IMR-90 (cell line): ENCODE measurements at regions not wholly inside any gene's neighbourhood (a gene's known extent, or its start where the extent isn't known, plus 50 kb on each side); places are given as distances from the start of the nearest gene placed in this dataset.

Experiments
- ATAC-seq: fragments of 200-7000 bp; cut with Tn5 transposase; 2 replicates; pipeline ENCODE4 v1.9.1; 2020; ENCODE audit warnings: low read depth, mild to moderate bottlenecking, moderate library complexity
- BruUV-seq: library from RNA; stranded (reverse); fragments of 400-500 nt; replicated peaks from 2 replicates; lab custom pipeline; 2021; lab: Mats Ljungman, UMichigan
- CTCF ChIA-PET: fragments of 300-600 bp; formaldehyde crosslinking; extraction: SDS; loops from one replicate; lab custom pipeline; 2021; ENCODE audit warnings: antibody characterized with exemption; lab: Yijun Ruan, JAX
- POLR2A ChIA-PET: fragments of 300-600 bp; sonication (Branson Sonifier 250); formaldehyde crosslinking; loops from one replicate; lab custom pipeline; 2022; ENCODE audit warnings: antibody characterized with exemption; ENCODE audit not compliant: unreplicated experiment; lab: Charles Lee
- DNase-seq: peaks from one replicate; pipeline ENCODE4 v3.0.0; 2013
- H2AFZ ChIP-seq: replicated peaks from 2 replicates; pipeline ENCODE3; 2013; ENCODE audit warnings: low read length, mild to moderate bottlenecking; ENCODE audit not compliant: poor library complexity
- H2AK5ac ChIP-seq: 2 replicates; pipeline ENCODE4 v1.6.1; 2013; ENCODE audit warnings: low read depth, low read length, inconsistent platforms
- H2AK9ac ChIP-seq: replicated peaks from 2 replicates; pipeline ENCODE3; 2013; ENCODE audit warnings: mild to moderate bottlenecking, low read depth, low read length, moderate library complexity; ENCODE audit not compliant: poor library complexity
- H2BK120ac ChIP-seq: 2 replicates; pipeline ENCODE4 v1.6.1; 2013; ENCODE audit warnings: low read depth, low read length, inconsistent platforms
- H2BK15ac ChIP-seq: 3 replicates; pipeline ENCODE4 v1.6.1; 2013; ENCODE audit warnings: low read depth, low read length, inconsistent platforms
- H2BK20ac ChIP-seq: 2 replicates; pipeline ENCODE4 v1.6.1; 2013; ENCODE audit warnings: low read depth, mild to moderate bottlenecking, inconsistent platforms, low read length, moderate library complexity
- H2BK5ac ChIP-seq: 2 replicates; pipeline ENCODE4 v1.6.1; 2013; ENCODE audit warnings: mild to moderate bottlenecking, low read depth, low read length, inconsistent platforms; ENCODE audit not compliant: poor library complexity, severe bottlenecking
- H3K14ac ChIP-seq: replicated peaks from 2 replicates; pipeline ENCODE4 v1.6.1; 2013; ENCODE audit warnings: low read depth, low read length, inconsistent platforms
- H3K18ac ChIP-seq: 2 replicates; pipeline ENCODE4 v1.6.1; 2013; ENCODE audit warnings: low read depth, low read length, control low read depth
- H3K23ac ChIP-seq: 2 replicates; pipeline ENCODE4 v1.6.1; 2013; ENCODE audit warnings: low read depth, low read length, inconsistent platforms
- H3K27ac ChIP-seq: 2 replicates; pipeline ENCODE4 v1.5.1; 2013; ENCODE audit warnings: mild to moderate bottlenecking, control low read depth, low read length; ENCODE audit not compliant: insufficient read depth
- H3K27me3 ChIP-seq: 2 replicates; pipeline ENCODE4 v1.6.1; 2013; ENCODE audit warnings: low read length; ENCODE audit not compliant: control insufficient read depth, insufficient read depth
- H3K36me3 ChIP-seq: 2 replicates; pipeline ENCODE4 v1.6.1; 2013; ENCODE audit warnings: low read length, mixed read lengths; ENCODE audit not compliant: control insufficient read depth, insufficient read depth
- H3K4ac ChIP-seq: 2 replicates; pipeline ENCODE4 v1.6.1; 2013; ENCODE audit warnings: low read depth, low read length, inconsistent platforms
- H3K4me1 ChIP-seq: 2 replicates; pipeline ENCODE4 v1.6.1; 2013; ENCODE audit warnings: low read length, mixed read lengths; ENCODE audit not compliant: control insufficient read depth, insufficient read depth
- H3K4me2 ChIP-seq: 2 replicates; pipeline ENCODE4 v1.6.1; 2013; ENCODE audit warnings: low read depth, mild to moderate bottlenecking, control low read depth, low read length, moderate library complexity
- H3K4me3 ChIP-seq: 2 replicates; pipeline ENCODE4 v1.5.1; 2013; ENCODE audit warnings: low read depth, mild to moderate bottlenecking, control low read depth, low read length, moderate library complexity; ENCODE audit not compliant: insufficient read depth
- H3K56ac ChIP-seq: 2 replicates; pipeline ENCODE4 v1.6.1; 2013; ENCODE audit warnings: low read length, inconsistent platforms; ENCODE audit not compliant: insufficient read depth; ENCODE audit errors: extremely low read depth
- H3K79me1 ChIP-seq, 2 experiments: 2 replicates each; pipeline ENCODE4 v1.6.1; 2013; ENCODE audit warnings: low read length in 2 of 2, inconsistent platforms in 1 of 2, low read depth in 1 of 2
- H3K9ac ChIP-seq: 2 replicates; pipeline ENCODE4 v1.6.1; 2013; ENCODE audit warnings: low read depth, low read length, control low read depth
- H3K9me1 ChIP-seq: 2 replicates; pipeline ENCODE4 v1.6.1; 2013; ENCODE audit warnings: low read length, inconsistent platforms; ENCODE audit not compliant: insufficient read depth
- H3K9me3 ChIP-seq: 2 replicates; pipeline ENCODE4 v1.6.1; 2013; ENCODE audit warnings: low read length; ENCODE audit not compliant: control insufficient read depth, insufficient read depth
- H4K20me1 ChIP-seq: 2 replicates; pipeline ENCODE4 v1.6.1; 2013; ENCODE audit warnings: low read length, inconsistent platforms; ENCODE audit not compliant: insufficient read depth
- H4K5ac ChIP-seq: 2 replicates; pipeline ENCODE4 v1.6.1; 2013; ENCODE audit warnings: mild to moderate bottlenecking, low read depth, low read length, control low read depth
- H4K8ac ChIP-seq, 2 experiments: 2 replicates each; pipeline ENCODE4 v1.6.1; 2013; ENCODE audit warnings: low read depth in 2 of 2, low read length in 2 of 2, control low read depth in 1 of 2, inconsistent platforms in 1 of 2
- H4K91ac ChIP-seq: 2 replicates; pipeline ENCODE4 v1.6.1; 2013; ENCODE audit warnings: low read depth, low read length, inconsistent platforms; ENCODE audit not compliant: insufficient read depth
- BHLHE40 ChIP-seq: fragments of 150-350 bp; IDR thresholded peaks from 2 replicates; pipeline ENCODE4 v1.6.1; 2016; ENCODE audit warnings: mild to moderate bottlenecking, low read depth, low read length
- CEBPB ChIP-seq: IDR thresholded peaks from 2 replicates; pipeline ENCODE4 v1.6.1; 2012; ENCODE audit warnings: low read depth, low read length, improper control_type of control experiment
- CHD1 ChIP-seq: IDR thresholded peaks from 2 replicates; pipeline ENCODE4 v1.6.1; 2012; ENCODE audit warnings: low read depth, low read length, improper control_type of control experiment
- FOS ChIP-seq: fragments of 150-350 bp; IDR thresholded peaks from 2 replicates; pipeline ENCODE4 v1.6.1; 2016; ENCODE audit warnings: low read depth, low read length
- MAFK ChIP-seq: IDR thresholded peaks from 2 replicates; pipeline ENCODE4 v1.6.1; 2012; ENCODE audit warnings: low read depth, low read length, improper control_type of control experiment
- MAZ ChIP-seq: IDR thresholded peaks from 2 replicates; pipeline ENCODE4 v1.6.1; 2012; ENCODE audit warnings: low read depth, mild to moderate bottlenecking, low read length, improper control_type of control experiment, moderate library complexity, borderline replicate concordance
- MXI1 ChIP-seq: IDR thresholded peaks from 2 replicates; pipeline ENCODE4 v1.6.1; 2012; ENCODE audit warnings: low read depth, mild to moderate bottlenecking, low read length, moderate library complexity, borderline replicate concordance
- NFE2L2 ChIP-seq: fragments of 150-350 bp; IDR thresholded peaks from 2 replicates; pipeline ENCODE4 v1.6.1; 2016; ENCODE audit warnings: low read depth, mild to moderate bottlenecking, low read length
- POLR2A ChIP-seq: IDR thresholded peaks from 2 replicates; pipeline ENCODE4 v1.6.1; 2012; ENCODE audit warnings: mild to moderate bottlenecking, low read depth, low read length
- RAD21 ChIP-seq: IDR thresholded peaks from 2 replicates; pipeline ENCODE4 v1.6.1; 2012; ENCODE audit warnings: low read length, improper control_type of control experiment
- RCOR1 ChIP-seq: IDR thresholded peaks from 2 replicates; pipeline ENCODE4 v1.6.1; 2012; ENCODE audit warnings: mild to moderate bottlenecking, low read length, improper control_type of control experiment; ENCODE audit not compliant: insufficient replicate concordance
- RFX5 ChIP-seq: IDR thresholded peaks from 2 replicates; pipeline ENCODE4 v1.8.0; 2012; ENCODE audit warnings: low read depth, mild to moderate bottlenecking, low read length, moderate library complexity
- SMC3 ChIP-seq: fragments of 150-350 bp; IDR thresholded peaks from 2 replicates; pipeline ENCODE4 v1.6.1; 2016; ENCODE audit warnings: low read depth, mild to moderate bottlenecking, antibody characterized with exemption, low read length, moderate library complexity
- WGBS, 2 experiments: methylation state at CpG; one replicate each; pipeline versions ENCODE4 v1.1.5 to v1.1.7; 2013; ENCODE audit warnings: missing lambda C conversion rate in 2 of 2; ENCODE audit not compliant: insufficient read length in 1 of 2; ENCODE audit errors: extremely low coverage in 2 of 2; 5-methylcytosine and 5-hydroxymethylcytosine counted together
- dilution Hi-C: fragments of 300-500 bp; cut with HindIII; formaldehyde crosslinking; loops from one replicate; pipeline ENCODE4 v1.14.3; 2018; ENCODE audit warnings: low sequenced_read_pairs; ENCODE audit not compliant: unreplicated experiment
- in situ Hi-C: fragments of 300-500 bp; cut with MboI; formaldehyde crosslinking; loops from 3 replicates; pipeline ENCODE4 v1.14.3; 2019; ENCODE audit warnings: low sequenced_read_pairs, inconsistent platforms, mixed read lengths
- intact Hi-C: fragments of 100-400 bp; cut with micrococcal nuclease; formaldehyde crosslinking; loops from 2 replicates; pipeline ENCODE4 v1.10.0; 2022
- TF ChIP-seq, protein P1 (sequence below): fragments of 150-350 bp; IDR thresholded peaks from 2 replicates; pipeline ENCODE4 v1.6.1; 2016; ENCODE audit warnings: low read depth, mild to moderate bottlenecking, low read length, moderate library complexity, borderline replicate concordance
- TF ChIP-seq, protein P2 (sequence below): fragments of 150-350 bp; IDR thresholded peaks from 2 replicates; pipeline ENCODE4 v1.6.1; 2017; ENCODE audit warnings: mild to moderate bottlenecking, antibody characterized with exemption, low read length, low read depth
- TF ChIP-seq, protein P3 (sequence below): conservative IDR thresholded peaks from 2 replicates; pipeline ENCODE4 v1.5.1; 2012; ENCODE audit warnings: mild to moderate bottlenecking, low read depth, low read length, improper control_type of control experiment

GRCh38 chr2:58930537-58930936, 689.4 kb upstream of the FANCL start:
- POLR2A ChIA-PET = no interaction called here
- Histone ChIP-seq H3K23ac (no peak overlapping the region), H3K27ac (no peak overlapping the region), H3K4me3 (no peak overlapping the region), H3K4ac (no peak overlapping the region; the same call in 1 of the 2 replicates), H2AK5ac (no peak overlapping the region), H2BK5ac (no peak overlapping the region), H3K27me3 (no peaks in the 10 kb centered on the region), H2AK9ac (no peak overlapping the region), H3K4me1 (peaks cover 2% of the 10 kb centered on the region; the same call in 1 of the 2 replicates), H3K4me2 (no peak overlapping the region), H2BK15ac (no peak overlapping the region), H2AFZ (no peak overlapping the region), H4K8ac (no peak overlapping the region), H3K56ac (no peak overlapping the region), H2BK20ac (no peak overlapping the region), H3K36me3 (no peaks in the 10 kb centered on the region), H4K20me1 (no peaks in the 10 kb centered on the region), H4K91ac (no peak overlapping the region), H3K14ac (no peak overlapping the region), H3K79me1 (no peaks in the 10 kb centered on the region), H3K18ac (no peak overlapping the region), H3K9ac (no peak overlapping the region), H4K5ac (no peak overlapping the region), H3K9me3 (no peaks in the 10 kb centered on the region), H2BK120ac (no peak overlapping the region), H3K9me1 (no peaks in the 10 kb centered on the region; the same call in 1 of the 2 replicates)
- peak; percentile 2 for DNase-seq
- no peak for ATAC-seq
- intact Hi-C loops = no loop called here
- dilution Hi-C loops = no loop called here
- TF ChIP-seq RCOR1 (no peak), SMC3 (no peak), BHLHE40 (no peak), POLR2A (no peak), NFE2L2 (no peak), FOS (no peak), MAFK (no peak), CHD1 (no peak), MXI1 (no peak), RFX5 (no peak), MAZ (no peak), CEBPB (no peak), RAD21 (no peak)
- TF ChIP-seq, protein P1, sequence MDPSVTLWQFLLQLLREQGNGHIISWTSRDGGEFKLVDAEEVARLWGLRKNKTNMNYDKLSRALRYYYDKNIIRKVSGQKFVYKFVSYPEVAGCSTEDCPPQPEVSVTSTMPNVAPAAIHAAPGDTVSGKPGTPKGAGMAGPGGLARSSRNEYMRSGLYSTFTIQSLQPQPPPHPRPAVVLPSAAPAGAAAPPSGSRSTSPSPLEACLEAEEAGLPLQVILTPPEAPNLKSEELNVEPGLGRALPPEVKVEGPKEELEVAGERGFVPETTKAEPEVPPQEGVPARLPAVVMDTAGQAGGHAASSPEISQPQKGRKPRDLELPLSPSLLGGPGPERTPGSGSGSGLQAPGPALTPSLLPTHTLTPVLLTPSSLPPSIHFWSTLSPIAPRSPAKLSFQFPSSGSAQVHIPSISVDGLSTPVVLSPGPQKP = no peak
- TF ChIP-seq, protein P2, sequence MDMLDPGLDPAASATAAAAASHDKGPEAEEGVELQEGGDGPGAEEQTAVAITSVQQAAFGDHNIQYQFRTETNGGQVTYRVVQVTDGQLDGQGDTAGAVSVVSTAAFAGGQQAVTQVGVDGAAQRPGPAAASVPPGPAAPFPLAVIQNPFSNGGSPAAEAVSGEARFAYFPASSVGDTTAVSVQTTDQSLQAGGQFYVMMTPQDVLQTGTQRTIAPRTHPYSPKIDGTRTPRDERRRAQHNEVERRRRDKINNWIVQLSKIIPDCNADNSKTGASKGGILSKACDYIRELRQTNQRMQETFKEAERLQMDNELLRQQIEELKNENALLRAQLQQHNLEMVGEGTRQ = no peak
- TF ChIP-seq, protein P3, sequence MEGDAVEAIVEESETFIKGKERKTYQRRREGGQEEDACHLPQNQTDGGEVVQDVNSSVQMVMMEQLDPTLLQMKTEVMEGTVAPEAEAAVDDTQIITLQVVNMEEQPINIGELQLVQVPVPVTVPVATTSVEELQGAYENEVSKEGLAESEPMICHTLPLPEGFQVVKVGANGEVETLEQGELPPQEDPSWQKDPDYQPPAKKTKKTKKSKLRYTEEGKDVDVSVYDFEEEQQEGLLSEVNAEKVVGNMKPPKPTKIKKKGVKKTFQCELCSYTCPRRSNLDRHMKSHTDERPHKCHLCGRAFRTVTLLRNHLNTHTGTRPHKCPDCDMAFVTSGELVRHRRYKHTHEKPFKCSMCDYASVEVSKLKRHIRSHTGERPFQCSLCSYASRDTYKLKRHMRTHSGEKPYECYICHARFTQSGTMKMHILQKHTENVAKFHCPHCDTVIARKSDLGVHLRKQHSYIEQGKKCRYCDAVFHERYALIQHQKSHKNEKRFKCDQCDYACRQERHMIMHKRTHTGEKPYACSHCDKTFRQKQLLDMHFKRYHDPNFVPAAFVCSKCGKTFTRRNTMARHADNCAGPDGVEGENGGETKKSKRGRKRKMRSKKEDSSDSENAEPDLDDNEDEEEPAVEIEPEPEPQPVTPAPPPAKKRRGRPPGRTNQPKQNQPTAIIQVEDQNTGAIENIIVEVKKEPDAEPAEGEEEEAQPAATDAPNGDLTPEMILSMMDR = no peak
- in situ Hi-C loops = no loop called here
- CTCF ChIA-PET = no interaction called here
- no TSS peak for BruUV-seq
- 95% methylated on average over 5 of the region's 5 CpGs; no CpG with 5 or more reads in 1 of the 2 experiments for WGBS, 2 experiments
